ENCODE measurements at regions not wholly inside any gene's neighbourhood (a gene's known extent, or its start where the extent isn't known, plus 50 kb on each side); places are given as distances from the start of the nearest gene placed in this dataset.
"Not testable (repeated sequence)": the region's sequence is repeated elsewhere in the genome, so short reads cannot be mapped to it uniquely, and the experiment has no call there.

DNA sequence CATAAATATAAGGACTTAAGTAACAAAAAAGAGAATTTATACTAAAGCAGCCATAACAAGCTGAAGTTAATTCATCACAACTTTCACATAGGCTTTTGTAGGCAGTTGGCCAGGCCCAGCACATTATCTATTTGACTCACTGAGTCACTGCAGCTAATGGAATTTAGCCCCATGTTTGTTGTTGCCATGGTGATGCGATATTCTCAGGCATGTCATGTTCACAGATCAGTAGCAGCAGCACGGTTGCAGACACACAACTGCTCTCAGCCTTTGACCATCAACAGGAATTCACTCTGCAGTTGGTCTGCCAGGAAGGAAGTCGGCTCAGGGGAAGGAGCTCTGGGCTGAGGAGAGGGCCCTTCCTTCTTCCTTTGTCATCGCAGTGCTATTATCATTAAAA, 639.8 kb downstream of the TMEM182 start:
- peak; percentile 20 to 55 for DNase-seq (ENCODE audit: low read depth in 2 of 2)
- no peak overlapping the region for H3K4me3 ChIP-seq (replicated peaks in 1 of 2; ENCODE audit: low read depth in 2 of 2, low read length in 2 of 2)
- TF ChIP-seq, protein P1, sequence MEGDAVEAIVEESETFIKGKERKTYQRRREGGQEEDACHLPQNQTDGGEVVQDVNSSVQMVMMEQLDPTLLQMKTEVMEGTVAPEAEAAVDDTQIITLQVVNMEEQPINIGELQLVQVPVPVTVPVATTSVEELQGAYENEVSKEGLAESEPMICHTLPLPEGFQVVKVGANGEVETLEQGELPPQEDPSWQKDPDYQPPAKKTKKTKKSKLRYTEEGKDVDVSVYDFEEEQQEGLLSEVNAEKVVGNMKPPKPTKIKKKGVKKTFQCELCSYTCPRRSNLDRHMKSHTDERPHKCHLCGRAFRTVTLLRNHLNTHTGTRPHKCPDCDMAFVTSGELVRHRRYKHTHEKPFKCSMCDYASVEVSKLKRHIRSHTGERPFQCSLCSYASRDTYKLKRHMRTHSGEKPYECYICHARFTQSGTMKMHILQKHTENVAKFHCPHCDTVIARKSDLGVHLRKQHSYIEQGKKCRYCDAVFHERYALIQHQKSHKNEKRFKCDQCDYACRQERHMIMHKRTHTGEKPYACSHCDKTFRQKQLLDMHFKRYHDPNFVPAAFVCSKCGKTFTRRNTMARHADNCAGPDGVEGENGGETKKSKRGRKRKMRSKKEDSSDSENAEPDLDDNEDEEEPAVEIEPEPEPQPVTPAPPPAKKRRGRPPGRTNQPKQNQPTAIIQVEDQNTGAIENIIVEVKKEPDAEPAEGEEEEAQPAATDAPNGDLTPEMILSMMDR (IDR thresholded peaks at IDR 0.05; ENCODE audit: low read depth, low read length), result no peak

DNA sequence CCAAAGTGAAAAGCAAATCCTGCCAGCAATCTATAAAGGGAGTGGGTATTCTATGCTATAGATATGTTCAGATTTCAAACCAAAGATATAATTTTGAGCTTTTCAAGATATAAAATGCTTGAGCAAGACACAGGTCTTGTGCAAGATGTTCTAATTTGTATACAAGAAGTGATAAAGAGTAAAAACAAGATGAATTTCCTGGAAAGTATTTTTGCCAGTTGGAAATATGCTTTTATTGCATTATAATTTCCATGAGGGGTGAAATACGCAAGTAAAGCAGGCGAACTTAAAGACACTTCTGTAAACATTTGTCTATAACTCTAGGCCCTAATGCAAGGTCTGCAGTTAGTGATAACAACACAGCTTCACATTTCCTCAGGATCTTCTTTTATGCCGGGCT, 640.5 kb downstream of the TMEM182 start:
- no peak for DNase-seq (ENCODE audit: low read depth in 2 of 2)
- H3K4me3 ChIP-seq (replicated peaks in 1 of 2; ENCODE audit: low read depth in 2 of 2, low read length in 2 of 2), result no peak overlapping the region
- TF ChIP-seq, protein P1 (IDR thresholded peaks at IDR 0.05; ENCODE audit: low read depth, low read length), result no peak

DNA sequence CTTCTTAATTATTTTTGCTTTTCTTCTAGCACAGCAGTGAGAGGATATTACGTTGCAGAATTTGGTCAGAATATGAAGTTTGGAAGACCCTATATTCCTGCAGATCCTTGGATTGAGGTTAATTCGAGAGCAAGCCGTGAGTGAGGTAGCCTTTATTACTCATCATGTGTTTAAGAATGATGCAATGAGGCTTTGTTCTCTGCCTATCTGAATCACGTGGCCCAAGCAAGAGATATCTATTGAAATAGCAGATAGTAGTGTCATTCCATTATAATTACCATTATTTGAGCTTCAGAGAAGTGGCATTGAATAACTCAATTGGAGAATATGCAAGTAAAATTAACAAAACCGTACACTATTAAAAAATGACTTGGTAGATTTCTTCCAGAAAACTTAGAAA, 641.1 kb downstream of the TMEM182 start:
- DNase-seq (ENCODE audit: low read depth in 2 of 2), result no peak
- TF ChIP-seq, protein P1 (IDR thresholded peaks at IDR 0.05; ENCODE audit: low read depth, low read length), result no peak

DNA sequence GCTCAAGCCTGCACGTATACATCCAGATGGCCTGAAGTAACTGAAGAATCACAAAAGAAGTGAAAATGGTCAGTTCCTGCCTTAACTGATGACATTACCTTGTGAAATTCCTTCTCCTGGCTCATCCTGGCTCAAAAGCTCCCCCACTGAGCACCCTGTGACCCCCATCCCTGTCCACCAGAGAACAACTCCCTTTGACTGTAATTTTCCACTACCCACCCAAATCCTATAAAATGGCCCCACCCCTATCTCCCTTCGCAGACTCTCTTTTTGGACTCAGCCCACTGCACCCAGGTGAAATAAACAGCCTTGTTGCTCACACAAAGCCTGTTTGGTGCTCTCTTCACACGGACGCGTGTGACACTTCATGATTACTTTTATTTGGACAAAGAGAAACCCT, 641.6 kb downstream of the TMEM182 start:
- DNase-seq (ENCODE audit: low read depth in 2 of 2); H3K4me3 ChIP-seq (replicated peaks in 1 of 2; ENCODE audit: low read depth in 2 of 2, low read length in 2 of 2): not testable (repeated sequence)

More for the DNA sequence above, 641.1 kb downstream of the TMEM182 start:
- no peak overlapping the region for H3K4me3 ChIP-seq (replicated peaks in 1 of 2; ENCODE audit: low read depth in 2 of 2, low read length in 2 of 2)

DNA sequence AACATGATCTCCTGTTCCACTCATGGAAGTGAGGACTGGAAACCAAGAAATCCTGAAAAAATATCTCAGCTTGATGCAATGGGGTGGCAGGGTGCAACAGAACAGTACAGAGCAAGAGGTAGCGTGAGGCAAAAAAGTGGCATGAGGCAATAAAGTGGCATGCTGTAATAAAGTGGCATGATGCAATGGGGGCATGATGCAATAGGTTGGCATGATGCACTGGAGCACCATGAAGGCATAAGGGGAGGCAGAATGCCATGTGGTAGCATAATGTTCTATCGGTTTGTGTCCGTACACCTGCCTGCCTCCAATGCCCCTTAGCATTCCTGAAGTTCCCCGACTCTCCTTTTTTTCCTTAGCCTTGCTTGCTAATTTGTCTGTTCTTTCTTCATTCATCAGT, 648.4 kb downstream of the TMEM182 start:
- TF ChIP-seq, protein P1 (IDR thresholded peaks at IDR 0.05; ENCODE audit: low read depth, low read length), result no peak
- no peak for DNase-seq (ENCODE audit: low read depth in 2 of 2)
- no peak overlapping the region for H3K4me3 ChIP-seq (replicated peaks in 1 of 2; ENCODE audit: low read depth in 2 of 2, low read length in 2 of 2)

DNA sequence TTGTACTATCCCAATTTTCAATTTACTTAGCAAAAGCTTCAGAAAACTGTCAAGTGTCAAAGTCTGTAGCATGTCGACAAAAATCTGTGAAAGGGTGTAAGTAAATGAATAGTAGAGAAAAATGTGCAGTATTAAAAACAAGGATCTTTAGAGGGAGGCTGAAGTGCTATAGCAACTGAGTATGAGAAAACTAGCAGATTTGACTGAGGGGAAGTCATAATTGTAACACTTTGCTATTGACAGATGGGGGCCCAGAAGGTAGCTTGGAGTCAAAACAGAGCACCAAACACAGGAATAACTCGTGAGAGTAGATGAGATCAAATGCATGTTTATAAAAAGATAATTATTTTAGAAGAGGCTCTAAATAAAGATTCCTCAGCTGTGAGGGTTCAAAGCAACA, 657.7 kb downstream of the TMEM182 start:
- no peak overlapping the region for H3K4me3 ChIP-seq (replicated peaks in 1 of 2; ENCODE audit: low read depth in 2 of 2, low read length in 2 of 2)
- TF ChIP-seq, protein P1 (IDR thresholded peaks at IDR 0.05; ENCODE audit: low read depth, low read length), result no peak

DNA sequence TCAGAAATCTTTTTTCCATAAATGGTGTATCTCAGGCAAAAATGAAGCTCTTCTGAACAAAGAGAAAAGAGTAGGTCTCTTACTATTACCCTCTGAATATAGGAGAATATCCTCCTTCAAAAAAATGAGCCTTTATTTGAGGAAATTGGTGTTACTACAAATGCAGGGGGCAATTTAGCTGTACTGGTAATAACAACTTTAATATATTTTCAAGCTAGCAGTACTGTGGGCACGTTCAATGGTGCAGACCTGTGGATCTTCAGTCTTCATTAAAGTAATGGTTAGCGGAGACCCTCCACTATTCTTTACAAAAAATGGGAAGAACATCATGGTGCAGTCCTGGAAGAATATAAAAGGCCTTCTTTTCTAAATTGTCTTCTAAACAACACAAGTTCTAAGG, 661.3 kb downstream of the TMEM182 start:
- TF ChIP-seq, protein P1 (IDR thresholded peaks at IDR 0.05; ENCODE audit: low read depth, low read length), result no peak
- DNase-seq (ENCODE audit: low read depth in 2 of 2), result no peak
- no peak overlapping the region for H3K4me3 ChIP-seq (replicated peaks in 1 of 2; ENCODE audit: low read depth in 2 of 2, low read length in 2 of 2)

More for the DNA sequence above, 657.7 kb downstream of the TMEM182 start:
- no peak for DNase-seq (ENCODE audit: low read depth in 2 of 2)
